OCI-LY1 (cell line): ENCODE measurements at regions not wholly inside any gene's neighbourhood (a gene's known extent, or its start where the extent isn't known, plus 50 kb on each side); places are given as distances from the start of the nearest gene placed in this dataset.

Experiments
- H2AFZ ChIP-seq: fragments of 200-600 bp; sonication (generic), shearing (Covaris generic); 2 replicates; pipeline ENCODE4 v1.6.0; 2014; ENCODE audit warnings: antibody characterized with exemption, mild to moderate bottlenecking, low read length
- H3F3A ChIP-seq: fragments of 200-600 bp; sonication (generic), shearing (Covaris generic); 2 replicates; pipeline ENCODE4 v1.6.0; 2014; ENCODE audit warnings: mild to moderate bottlenecking, antibody characterized with exemption, low read length, moderate library complexity; ENCODE audit not compliant: insufficient read depth
- H3K27ac ChIP-seq: fragments of 200-600 bp; sonication (generic); 2 replicates; pipeline ENCODE4 v1.5.1; 2014; ENCODE audit warnings: low read length, mixed run types, mild to moderate bottlenecking, low read depth; ENCODE audit not compliant: poor library complexity, severe bottlenecking
- H3K27me3 ChIP-seq: fragments of 200-600 bp; sonication (generic); 2 replicates; pipeline ENCODE4 v1.6.0; 2014; ENCODE audit warnings: antibody characterized with exemption, mild to moderate bottlenecking, low read length, moderate library complexity; ENCODE audit not compliant: insufficient read depth
- H3K36me3 ChIP-seq: fragments of 200-600 bp; sonication (generic); 2 replicates; pipeline ENCODE4 v1.6.1; 2014; ENCODE audit warnings: mild to moderate bottlenecking, antibody characterized with exemption, low read length, moderate library complexity, mixed read lengths; ENCODE audit not compliant: insufficient read depth
- H3K4me1 ChIP-seq: fragments of 200-600 bp; sonication (generic); 2 replicates; pipeline ENCODE4 v1.5.1; 2014; ENCODE audit warnings: mild to moderate bottlenecking, low read length, moderate library complexity; ENCODE audit not compliant: insufficient read depth, severe bottlenecking
- H3K4me2 ChIP-seq: fragments of 200-600 bp; sonication (generic), shearing (Covaris generic); 2 replicates; pipeline ENCODE4 v1.6.1; 2014; ENCODE audit warnings: low read length
- H3K4me3 ChIP-seq: fragments of 200-600 bp; sonication (generic); 2 replicates; pipeline ENCODE4 v1.5.1; 2014; ENCODE audit warnings: low read length, low read depth, mild to moderate bottlenecking, mixed read lengths; ENCODE audit not compliant: poor library complexity, severe bottlenecking
- H3K79me2 ChIP-seq: fragments of 200-600 bp; shearing (Covaris generic); 2 replicates; pipeline ENCODE4 v1.6.1; 2016; ENCODE audit warnings: mixed run types, low read length, mixed read lengths; ENCODE audit not compliant: insufficient read depth
- H3K9ac ChIP-seq: fragments of 200-600 bp; sonication (generic), shearing (Covaris generic); 2 replicates; pipeline ENCODE4 v1.6.1; 2014; ENCODE audit warnings: mild to moderate bottlenecking, low read length, mixed read lengths
- H3K9me2 ChIP-seq: fragments of 200-600 bp; sonication (generic), shearing (Covaris generic); 2 replicates; pipeline ENCODE4 v1.6.1; 2014; ENCODE audit warnings: low read depth, mild to moderate bottlenecking, low read length, mixed read lengths
- H3K9me3 ChIP-seq: fragments of 200-600 bp; shearing (Covaris generic); 2 replicates; pipeline ENCODE4 v1.6.1; 2014; ENCODE audit warnings: low read length, mixed read lengths
- H4K20me1 ChIP-seq: fragments of 200-600 bp; sonication (generic), shearing (Covaris generic); 2 replicates; pipeline ENCODE4 v1.6.0; 2016; ENCODE audit warnings: mild to moderate bottlenecking, low read length; ENCODE audit not compliant: insufficient read depth
- EZH2 ChIP-seq: fragments of 200-600 bp; sonication (generic), shearing (Covaris generic); IDR thresholded peaks from 2 replicates; pipeline ENCODE4 v1.8.0; 2017; ENCODE audit warnings: borderline replicate concordance, mixed run types, mild to moderate bottlenecking, antibody characterized with exemption, low read length, moderate library complexity, mixed read lengths
- TF ChIP-seq, protein P1 (sequence below): fragments of 200-600 bp; sonication (generic), shearing (Covaris generic); IDR thresholded peaks from 2 replicates; pipeline ENCODE4 v1.5.1; 2017; ENCODE audit warnings: mild to moderate bottlenecking, antibody characterized with exemption, low read length, moderate library complexity, mixed read lengths

DNA sequence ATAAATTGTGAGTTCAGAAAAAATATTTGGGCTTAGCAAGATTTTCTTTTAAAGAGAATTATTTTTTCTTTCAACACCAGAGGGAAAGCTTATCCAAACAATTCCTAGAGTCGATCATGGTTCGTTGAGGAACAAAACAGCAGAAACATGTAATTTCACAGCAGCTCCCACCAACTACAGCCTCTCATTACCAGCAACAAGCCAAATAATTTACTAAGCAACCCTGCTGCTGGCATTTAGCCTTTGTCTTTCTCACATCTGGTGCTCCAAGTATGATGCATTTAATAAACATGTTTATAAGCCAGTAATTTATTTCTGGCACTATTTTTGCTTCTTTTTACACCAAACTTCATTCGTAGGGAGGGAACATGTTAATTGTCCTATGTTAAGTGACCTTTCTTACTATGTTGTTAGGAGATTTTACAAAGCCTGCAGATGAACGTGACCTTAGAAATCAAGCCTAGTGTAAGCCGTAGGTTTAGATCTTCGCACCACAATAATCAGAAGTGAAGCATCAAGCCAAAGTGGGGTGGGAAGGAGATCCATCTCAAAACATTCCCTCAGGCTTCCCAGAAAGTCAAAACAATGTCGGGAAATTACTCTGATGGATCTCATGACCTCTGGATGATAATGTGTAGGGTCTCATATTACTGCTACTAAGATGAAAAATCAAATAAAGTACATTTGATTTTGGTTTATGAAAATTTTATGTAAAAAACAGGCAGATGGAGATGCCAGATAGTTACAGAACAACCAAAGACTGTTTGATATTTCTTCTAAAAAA, 128.4 kb downstream of the RPAP3 start:
- Histone ChIP-seq H3K27ac (no peak overlapping the region), H3K4me2 (no peak overlapping the region), H3K27me3 (no peaks in the 10 kb centered on the region), H2AFZ (no peak overlapping the region), H3K9ac (no peak overlapping the region), H3F3A (no peaks in the 10 kb centered on the region), H3K4me3 (no peak overlapping the region), H3K79me2 (no peaks in the 10 kb centered on the region), H4K20me1 (no peaks in the 10 kb centered on the region), H3K9me2 (no peaks in the 10 kb centered on the region), H3K36me3 (no peaks in the 10 kb centered on the region), H3K4me1 (no peaks in the 10 kb centered on the region), H3K9me3 (no peaks in the 10 kb centered on the region)
- no peak for TF ChIP-seq EZH2
- TF ChIP-seq, protein P1, sequence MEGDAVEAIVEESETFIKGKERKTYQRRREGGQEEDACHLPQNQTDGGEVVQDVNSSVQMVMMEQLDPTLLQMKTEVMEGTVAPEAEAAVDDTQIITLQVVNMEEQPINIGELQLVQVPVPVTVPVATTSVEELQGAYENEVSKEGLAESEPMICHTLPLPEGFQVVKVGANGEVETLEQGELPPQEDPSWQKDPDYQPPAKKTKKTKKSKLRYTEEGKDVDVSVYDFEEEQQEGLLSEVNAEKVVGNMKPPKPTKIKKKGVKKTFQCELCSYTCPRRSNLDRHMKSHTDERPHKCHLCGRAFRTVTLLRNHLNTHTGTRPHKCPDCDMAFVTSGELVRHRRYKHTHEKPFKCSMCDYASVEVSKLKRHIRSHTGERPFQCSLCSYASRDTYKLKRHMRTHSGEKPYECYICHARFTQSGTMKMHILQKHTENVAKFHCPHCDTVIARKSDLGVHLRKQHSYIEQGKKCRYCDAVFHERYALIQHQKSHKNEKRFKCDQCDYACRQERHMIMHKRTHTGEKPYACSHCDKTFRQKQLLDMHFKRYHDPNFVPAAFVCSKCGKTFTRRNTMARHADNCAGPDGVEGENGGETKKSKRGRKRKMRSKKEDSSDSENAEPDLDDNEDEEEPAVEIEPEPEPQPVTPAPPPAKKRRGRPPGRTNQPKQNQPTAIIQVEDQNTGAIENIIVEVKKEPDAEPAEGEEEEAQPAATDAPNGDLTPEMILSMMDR: no peak

DNA sequence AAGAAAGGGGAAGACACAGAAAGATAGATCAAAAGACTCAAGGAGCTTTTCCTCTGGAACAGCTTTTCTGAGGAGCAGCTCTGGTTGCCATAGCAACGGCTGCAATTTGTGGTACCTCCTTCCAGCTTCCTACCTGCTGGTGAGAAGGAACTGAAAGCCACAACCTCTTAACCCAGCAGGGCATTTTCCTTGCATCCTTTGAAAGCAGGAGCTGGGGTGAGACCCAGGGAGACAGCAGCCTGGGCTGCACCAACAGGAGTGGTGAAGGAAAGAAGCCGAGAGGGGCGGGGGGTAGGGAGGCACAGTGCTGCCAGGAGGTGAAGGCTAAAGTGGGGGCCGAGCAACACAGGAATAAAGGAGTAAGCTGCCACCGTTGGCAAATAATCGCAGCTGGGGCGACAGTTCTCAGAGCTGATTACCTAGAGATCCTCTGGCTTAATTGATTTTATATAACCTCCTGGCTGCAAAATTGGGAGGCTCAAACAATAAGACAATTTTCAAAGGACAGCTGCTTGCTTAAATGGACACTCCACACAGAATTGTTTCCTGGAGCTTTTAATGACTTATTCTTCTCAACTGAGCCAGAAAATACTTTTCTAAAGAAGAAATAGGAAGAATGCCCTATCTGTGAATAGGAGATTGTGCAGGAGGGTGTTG, 129.4 kb downstream of the RPAP3 start:
- no peaks in the 10 kb centered on the region for H4K20me1 ChIP-seq
- H3K79me2 ChIP-seq: no peaks in the 10 kb centered on the region
- TF ChIP-seq EZH2: no peak
- TF ChIP-seq, protein P1: no peak

DNA sequence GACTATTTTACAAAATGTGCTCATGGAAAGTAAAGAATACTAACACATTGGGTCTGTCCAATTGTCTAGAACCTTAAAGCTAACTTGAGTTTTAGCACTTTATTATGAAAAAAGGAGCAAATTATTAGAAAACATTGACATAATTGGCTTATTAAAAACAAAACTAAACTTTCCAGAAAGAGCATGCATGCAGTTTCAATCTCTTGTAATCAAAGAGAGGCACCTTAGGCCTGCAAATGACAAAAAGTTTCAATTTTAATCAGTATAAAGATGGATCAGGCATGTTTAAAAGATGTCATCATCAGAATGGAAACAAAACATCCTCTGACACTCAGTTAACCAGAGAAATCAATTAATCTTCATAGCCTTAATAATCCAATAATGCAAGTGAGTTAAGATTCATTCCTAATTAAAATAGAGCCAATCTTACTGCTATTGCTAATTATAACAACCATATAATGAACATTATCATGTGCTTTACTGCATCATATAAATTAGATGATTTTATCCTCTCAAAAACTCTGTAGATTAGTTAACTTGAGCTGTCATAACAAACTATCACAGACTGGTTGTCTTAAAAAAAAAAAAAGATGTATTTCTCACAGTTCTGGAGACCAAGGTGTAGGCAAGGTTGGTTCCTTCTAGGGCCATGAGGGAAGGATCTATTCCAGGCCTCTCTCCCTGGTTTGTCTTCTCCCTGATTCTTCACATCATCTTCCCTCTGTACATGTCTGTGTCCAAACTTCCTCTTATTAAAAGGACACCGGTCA, 131.4 kb downstream of the RPAP3 start:
- H2AFZ ChIP-seq: no peak overlapping the region
- TF ChIP-seq, protein P1: no peak
- no peak for TF ChIP-seq EZH2
- no peaks in the 10 kb centered on the region for H3K27me3 ChIP-seq
- H3K4me2 ChIP-seq: no peak overlapping the region
- H4K20me1 ChIP-seq: no peaks in the 10 kb centered on the region
- no peak overlapping the region for H3K4me3 ChIP-seq
- no peaks in the 10 kb centered on the region for H3K36me3 ChIP-seq
- no peaks in the 10 kb centered on the region for H3K9me2 ChIP-seq
- H3K4me1 ChIP-seq: no peaks in the 10 kb centered on the region
- no peak overlapping the region for H3K27ac ChIP-seq
- no peaks in the 10 kb centered on the region for H3K79me2 ChIP-seq
- no peaks in the 10 kb centered on the region for H3F3A ChIP-seq
- H3K9me3 ChIP-seq: no peaks in the 10 kb centered on the region
- H3K9ac ChIP-seq: no peak overlapping the region

More for the DNA sequence above, 129.4 kb downstream of the RPAP3 start:
- H3K9me2 ChIP-seq: no peaks in the 10 kb centered on the region
- no peak overlapping the region for H3K9ac ChIP-seq
- no peaks in the 10 kb centered on the region for H3F3A ChIP-seq
- H3K4me2 ChIP-seq: no peak overlapping the region
- H3K27me3 ChIP-seq: no peaks in the 10 kb centered on the region
- H3K4me3 ChIP-seq: no peak overlapping the region
- no peaks in the 10 kb centered on the region for H3K36me3 ChIP-seq
- no peaks in the 10 kb centered on the region for H3K9me3 ChIP-seq
- no peak overlapping the region for H3K27ac ChIP-seq
- H3K4me1 ChIP-seq: no peaks in the 10 kb centered on the region
- no peak overlapping the region for H2AFZ ChIP-seq
